ENCODE measurements at regions not wholly inside any gene's neighbourhood (a gene's known extent, or its start where the extent isn't known, plus 50 kb on each side); places are given as distances from the start of the nearest gene placed in this dataset.

GRCh38 chr5:155792873-155793272 lies 534.1 kb upstream of the SGCD start:
- Histone ChIP-seq H3K4me1 (ENCODE audit: insufficient read depth, low read length) (no peaks in the 10 kb centered on the region), H3K36me3 (ENCODE audit: insufficient read depth, low read length) (no peaks in the 10 kb centered on the region), H3K27ac (ENCODE audit: low read depth in 1 of 2, low read length in 2 of 2) (no peak overlapping the region), H3K4me3 (ENCODE audit: low read length) (no peak overlapping the region), H3K27me3 (ENCODE audit: control insufficient read depth in 1 of 2, insufficient read depth in 2 of 2, low read length in 2 of 2) (no peaks in the 10 kb centered on the region), H3K9me3 (ENCODE audit: control insufficient read depth in 1 of 2, insufficient read depth in 1 of 2, low read length in 2 of 2) (peaks cover 8 to 19% of the 10 kb centered on the region in 2 experiments)
- TF ChIP-seq CTCF (IDR thresholded peaks at IDR 0.05) = no peak
- Mint-ChIP-seq H3K9me3 (peaks cover 10% of the 10 kb centered on the region), H3K27ac (no peak overlapping the region), H3K4me1 (ENCODE audit: low read depth) (no peaks in the 10 kb centered on the region), H3K36me3 (ENCODE audit: low read depth) (no peaks in the 10 kb centered on the region), H3K27me3 (no peaks in the 10 kb centered on the region), H3K4me3 (no peak overlapping the region)
- intact Hi-C loops (cut with DNase I, micrococcal nuclease) = no loop called here
- ChIA-PET CTCF (no interaction called here), POLR2A (no interaction called here)
- ATAC-seq (ENCODE audit: poor library complexity) = no peak
- no peak for DNase-seq

DNA sequence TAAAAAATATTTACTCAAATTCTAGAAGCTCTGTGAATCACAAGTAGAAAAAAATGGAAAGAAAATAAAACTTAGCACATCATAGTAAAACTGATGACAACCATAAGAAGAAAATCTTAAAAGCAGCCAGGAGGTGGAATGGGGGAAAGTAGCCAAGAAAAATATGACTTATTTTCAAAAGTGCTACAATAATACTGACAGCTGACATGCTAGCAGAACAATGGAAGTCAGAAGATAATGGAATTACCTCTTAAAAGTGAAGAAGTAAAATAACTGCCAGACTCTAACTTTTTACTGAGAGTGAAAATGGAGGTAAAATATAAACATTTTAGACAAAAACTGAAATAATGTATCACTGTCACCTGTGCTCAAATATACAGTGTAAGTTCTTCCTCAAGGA lies 532.2 kb upstream of the SGCD start:
- TF ChIP-seq CTCF (IDR thresholded peaks at IDR 0.05) = no peak

DNA sequence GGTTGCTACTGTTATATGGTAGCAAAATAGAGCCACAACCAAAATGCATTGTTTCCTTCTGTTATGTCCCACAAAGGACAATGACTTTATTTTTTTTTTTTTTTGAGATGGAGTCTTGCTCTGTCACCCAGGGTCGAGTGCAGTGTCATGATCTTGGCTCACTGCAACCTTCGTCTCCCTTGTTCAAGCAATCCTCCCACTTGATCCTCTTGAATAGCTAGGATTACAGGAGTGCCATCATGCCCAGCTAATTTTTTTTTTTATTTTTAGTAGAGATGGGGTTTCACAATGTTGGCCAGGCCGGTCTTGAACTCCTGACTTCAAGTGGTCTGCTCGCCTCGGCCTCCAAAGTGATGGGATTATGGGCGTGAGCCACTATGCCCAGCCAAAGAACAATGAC lies 527.7 kb upstream of the SGCD start:
- H3K27me3 Mint-ChIP-seq = no peaks in the 10 kb centered on the region
- no peaks in the 10 kb centered on the region for H3K36me3 Mint-ChIP-seq (ENCODE audit: low read depth)
- DNase-seq = no peak
- peaks cover 13% of the 10 kb centered on the region for H3K9me3 Mint-ChIP-seq
- H3K4me1 ChIP-seq (ENCODE audit: insufficient read depth, low read length) = no peaks in the 10 kb centered on the region
- H3K4me3 Mint-ChIP-seq = no peak overlapping the region
- H3K27ac ChIP-seq (ENCODE audit: low read depth in 1 of 2, low read length in 2 of 2) = no peak overlapping the region
- no peaks in the 10 kb centered on the region for H3K4me1 Mint-ChIP-seq (ENCODE audit: low read depth)
- no peaks in the 10 kb centered on the region for H3K36me3 ChIP-seq (ENCODE audit: insufficient read depth, low read length)
- ATAC-seq (ENCODE audit: poor library complexity) = no peak
- H3K9me3 ChIP-seq (ENCODE audit: control insufficient read depth in 1 of 2, insufficient read depth in 1 of 2, low read length in 2 of 2) = peaks cover 5 to 13% of the 10 kb centered on the region in 2 experiments
- H3K27ac Mint-ChIP-seq = no peak overlapping the region
- H3K4me3 ChIP-seq (ENCODE audit: low read length) = no peak overlapping the region
- CTCF ChIA-PET = interaction anchor here (0.7 kb wide), 1 partner anchor 704 kb away, joined by 3 read pairs; no protein-coding TSS in a partner anchor
- H3K27me3 ChIP-seq (ENCODE audit: control insufficient read depth in 1 of 2, insufficient read depth in 2 of 2, low read length in 2 of 2) = no peaks in the 10 kb centered on the region
- no peak for TF ChIP-seq CTCF (IDR thresholded peaks at IDR 0.05)
- intact Hi-C loops (cut with DNase I, micrococcal nuclease) = no loop called here
- POLR2A ChIA-PET = no interaction called here

More for the DNA sequence above, 532.2 kb upstream of the SGCD start:
- H3K27me3 Mint-ChIP-seq = no peaks in the 10 kb centered on the region
- CTCF ChIA-PET = no interaction called here
- no peaks in the 10 kb centered on the region for H3K4me1 Mint-ChIP-seq (ENCODE audit: low read depth)
- Histone ChIP-seq H3K27ac (ENCODE audit: low read depth in 1 of 2, low read length in 2 of 2) (no peak overlapping the region), H3K36me3 (ENCODE audit: insufficient read depth, low read length) (no peaks in the 10 kb centered on the region), H3K27me3 (ENCODE audit: control insufficient read depth in 1 of 2, insufficient read depth in 2 of 2, low read length in 2 of 2) (no peaks in the 10 kb centered on the region), H3K9me3 (ENCODE audit: control insufficient read depth in 1 of 2, insufficient read depth in 1 of 2, low read length in 2 of 2) (peaks cover 8 to 19% of the 10 kb centered on the region in 2 experiments), H3K4me1 (ENCODE audit: insufficient read depth, low read length) (no peaks in the 10 kb centered on the region), H3K4me3 (ENCODE audit: low read length) (no peak overlapping the region)
- H3K27ac Mint-ChIP-seq = no peak overlapping the region
- intact Hi-C loops (cut with DNase I, micrococcal nuclease) = no loop called here
- H3K9me3 Mint-ChIP-seq = peaks cover 13% of the 10 kb centered on the region
- H3K4me3 Mint-ChIP-seq = no peak overlapping the region
- H3K36me3 Mint-ChIP-seq (ENCODE audit: low read depth) = no peaks in the 10 kb centered on the region
- no peak for ATAC-seq (ENCODE audit: poor library complexity)
- POLR2A ChIA-PET = no interaction called here
- DNase-seq = no peak
